Fibroblast of skin of abdomen (primary cell): ENCODE measurements at regions not wholly inside any gene's neighbourhood (a gene's known extent, or its start where the extent isn't known, plus 50 kb on each side); places are given as distances from the start of the nearest gene placed in this dataset.
"Not testable (repeated sequence)": the region's sequence is repeated elsewhere in the genome, so short reads cannot be mapped to it uniquely, and the experiment has no call there.

ENCODE experiments used
- DNase-seq: peaks from one replicate; pipeline ENCODE4 v3.0.0-alpha.2; 2013

DNA sequence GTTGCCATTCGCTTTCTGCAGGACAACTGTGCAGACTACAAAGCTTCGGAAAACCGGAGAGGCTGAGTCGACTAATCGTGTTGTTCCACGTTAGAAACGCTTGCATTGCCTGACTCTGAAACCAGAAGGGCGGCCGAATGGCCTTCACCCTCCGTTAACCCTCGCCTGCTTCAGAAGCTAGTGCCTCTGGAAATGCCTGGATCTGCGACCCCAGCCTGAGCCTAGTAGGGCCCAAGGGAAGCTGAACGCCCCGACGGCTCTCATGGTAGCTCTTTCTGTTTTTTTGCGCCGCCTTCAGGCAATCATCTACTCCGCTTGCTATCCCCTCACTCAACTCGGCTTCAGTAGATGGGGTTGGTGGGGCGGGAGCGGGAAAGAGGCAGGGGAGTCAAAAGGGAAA, 117.3 kb downstream of the PPIAL4A start:
- DNase-seq: not testable (repeated sequence)

- DNase-seq: not testable (repeated sequence)
Measured at GRCh38 chr1:121007755-121008154, 118.2 kb downstream of the PPIAL4A start.

DNA sequence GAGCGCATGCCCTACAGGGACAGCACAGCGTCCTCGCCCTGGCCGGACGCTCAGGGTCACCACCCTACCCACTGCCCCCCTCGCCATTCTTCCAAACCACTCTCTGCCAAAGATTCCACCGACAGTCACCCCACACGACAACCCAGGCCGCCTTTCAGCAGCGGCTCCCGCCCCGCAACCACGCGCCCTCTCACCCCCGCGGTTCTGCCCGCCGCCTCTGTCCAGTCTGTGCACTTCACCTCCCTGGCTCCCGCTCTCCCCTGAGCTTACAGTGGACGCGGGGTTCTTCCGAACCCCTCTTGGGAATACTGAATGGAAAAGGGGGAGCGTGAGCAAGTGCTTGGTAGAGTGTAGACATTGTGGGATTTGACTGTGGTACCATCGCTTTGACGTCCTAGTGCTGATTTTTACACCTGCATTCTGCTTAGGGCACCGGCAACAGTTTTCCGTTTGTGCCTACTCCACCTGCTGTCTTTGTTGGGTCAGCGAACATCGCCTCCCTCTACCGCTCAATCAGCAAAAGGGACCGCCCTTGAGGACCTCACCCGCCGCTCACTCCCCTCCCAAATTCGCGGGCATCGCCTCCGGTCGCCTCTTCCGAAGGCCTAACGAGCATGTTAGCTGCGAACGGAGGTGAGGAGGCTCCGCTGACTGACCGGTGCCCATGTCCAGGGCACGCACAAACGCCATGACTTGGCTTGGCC, 119.1 kb downstream of the PPIAL4A start:
- DNase-seq: not testable (repeated sequence)

DNA sequence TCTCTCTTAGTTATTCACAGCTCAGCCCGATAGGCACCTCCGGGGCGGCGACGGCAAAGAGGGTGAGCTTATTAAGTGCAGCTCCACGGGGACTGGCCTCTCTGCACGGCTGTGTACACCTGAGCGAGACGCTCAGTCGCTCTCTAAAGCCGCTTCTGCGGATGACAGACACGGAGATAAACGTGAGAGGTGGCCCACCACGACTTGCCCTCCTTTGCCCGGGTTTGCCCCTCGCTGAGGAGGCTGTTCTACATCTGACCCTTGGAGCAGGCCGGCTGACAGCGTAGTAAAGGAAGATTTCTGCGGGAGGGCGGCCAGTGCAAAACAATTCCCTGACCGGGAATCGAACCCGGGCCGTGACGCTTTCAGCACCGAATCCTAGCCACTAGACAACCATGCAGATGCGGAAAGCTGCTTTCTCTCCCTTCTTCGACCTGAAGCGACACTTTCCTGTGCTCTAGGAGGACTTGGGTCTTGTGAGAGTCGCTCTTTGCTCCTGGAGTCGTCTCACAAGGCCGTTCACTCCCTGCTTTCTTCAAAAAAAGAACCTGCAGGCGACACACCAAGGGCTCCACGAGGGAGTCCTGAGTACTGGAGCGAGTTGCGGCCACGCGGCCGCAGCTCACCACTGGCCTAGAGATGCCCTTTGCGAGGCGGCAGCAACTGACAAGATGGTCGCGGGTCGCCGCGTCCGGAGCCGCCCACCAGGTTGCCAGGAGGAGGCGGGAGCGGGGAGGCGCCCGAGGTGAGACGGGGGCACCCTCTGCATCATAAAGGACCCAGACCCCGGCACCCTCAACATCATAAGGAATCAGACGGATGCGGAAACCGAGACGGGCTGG, 119.9 kb downstream of the PPIAL4A start:
- DNase-seq: not testable (repeated sequence)

- DNase-seq: not testable (repeated sequence)
Measured at GRCh38 chr1:121010141-121010540, 120.6 kb downstream of the PPIAL4A start.

GRCh38 chr1:121013181-121013580, 123.6 kb downstream of the PPIAL4A start:
- not testable (repeated sequence) for DNase-seq

GRCh38 chr1:121016182-121017028, 126.8 kb downstream of the PPIAL4A start:
- peak; percentile 78 for DNase-seq

DNA sequence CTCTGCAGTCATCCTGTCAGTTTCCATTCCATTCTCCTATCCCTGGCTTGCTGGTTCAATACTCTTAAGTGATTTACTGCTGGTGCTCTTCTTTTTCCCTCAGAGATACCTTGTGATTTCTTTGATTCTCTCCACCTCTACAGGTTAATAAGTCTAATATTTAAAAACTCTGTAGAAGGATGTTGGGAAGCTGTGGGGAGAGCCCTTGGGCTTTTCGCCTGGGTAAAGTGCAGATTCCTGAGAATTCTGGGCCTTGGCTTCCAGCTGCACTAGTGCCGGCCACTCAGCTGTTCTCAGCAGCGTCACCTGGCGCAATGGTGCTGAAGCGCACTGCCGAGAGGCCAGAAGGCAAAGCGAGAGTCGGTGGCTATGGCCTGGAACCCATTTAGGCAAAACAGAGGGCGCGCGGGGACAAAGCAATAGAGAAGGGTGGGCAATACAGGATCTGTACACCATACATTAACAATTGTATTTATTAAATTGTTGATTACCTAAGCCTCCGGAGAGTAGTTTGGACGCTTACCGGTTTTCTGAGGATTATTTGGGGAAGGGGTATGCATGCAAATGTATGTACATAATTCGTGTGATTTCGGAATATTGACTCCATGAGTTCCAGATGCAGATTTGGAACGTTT, 130.3 kb downstream of the PPIAL4A start:
- not testable (repeated sequence) for DNase-seq

DNA sequence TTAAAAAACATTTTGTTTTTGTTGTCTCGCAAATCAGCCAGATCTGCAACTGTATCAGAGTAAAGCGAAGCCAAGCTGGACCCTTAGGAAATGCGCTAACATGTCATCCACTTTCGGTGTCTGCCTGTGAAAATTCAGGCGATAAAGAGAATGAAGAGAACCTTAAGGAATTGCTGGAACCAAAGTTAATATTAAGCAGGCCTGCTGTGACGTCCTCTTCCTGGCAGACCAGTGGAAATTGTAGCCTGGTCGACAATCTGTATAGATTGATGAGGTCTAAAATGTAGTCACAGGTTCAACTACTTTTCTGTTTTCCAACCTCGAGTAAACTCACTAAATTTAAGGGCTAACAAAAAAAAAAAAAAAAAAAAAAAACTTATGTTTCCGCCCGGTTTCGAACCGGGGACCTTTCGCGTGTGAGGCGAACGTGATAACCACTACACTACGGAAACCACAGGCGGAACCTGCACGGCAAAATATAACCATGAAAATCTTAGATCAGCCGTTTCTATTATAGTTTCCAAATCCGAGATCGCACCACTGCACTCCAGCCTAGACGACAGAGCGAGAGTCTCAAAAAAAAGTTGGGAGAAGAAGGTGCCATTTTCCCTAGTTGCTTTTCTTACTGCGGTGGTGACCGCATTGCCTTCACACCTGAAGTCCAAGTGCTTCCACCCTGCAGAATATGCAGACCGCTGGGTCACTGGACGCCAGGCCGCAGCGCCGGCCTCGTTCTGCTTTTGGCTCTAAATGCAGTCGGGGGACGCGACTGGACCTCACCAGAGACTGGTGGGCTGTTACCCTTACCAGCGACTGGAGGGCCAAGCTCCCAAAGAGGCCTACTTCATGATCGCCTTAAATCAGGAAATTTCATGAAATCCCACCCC, 131.0 kb downstream of the PPIAL4A start:
- peak; percentile 62 for DNase-seq

GRCh38 chr1:121021716-121022115, 132.1 kb downstream of the PPIAL4A start:
- DNase-seq: not testable (repeated sequence)

- not testable (repeated sequence) for DNase-seq
Measured at GRCh38 chr1:121032878-121033494, 143.4 kb downstream of the PPIAL4A start.

GRCh38 chr1:121036792-121037191, 147.2 kb downstream of the PPIAL4A start:
- DNase-seq: not testable (repeated sequence)

DNA sequence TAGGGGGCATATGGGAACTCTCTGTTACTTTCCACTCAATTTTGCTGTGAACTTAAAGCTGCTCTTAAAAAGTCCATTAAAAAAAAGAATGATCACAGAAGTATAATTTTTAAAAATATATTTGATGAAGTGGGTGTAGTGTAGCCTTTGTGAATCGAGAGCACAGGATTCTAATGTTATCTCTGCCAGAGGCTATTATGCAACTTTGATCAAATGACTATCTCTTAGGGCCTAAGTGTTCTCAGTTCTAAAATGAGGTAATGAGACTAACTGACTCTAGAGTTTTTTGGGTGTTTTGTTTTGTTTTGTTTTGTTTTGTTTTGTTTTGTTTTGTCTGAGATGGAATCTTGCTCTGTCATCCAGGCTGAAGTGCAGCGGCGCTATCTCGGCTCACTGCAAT, 143.2 kb downstream of the FAM72B start:
- not testable (repeated sequence) for DNase-seq

DNA sequence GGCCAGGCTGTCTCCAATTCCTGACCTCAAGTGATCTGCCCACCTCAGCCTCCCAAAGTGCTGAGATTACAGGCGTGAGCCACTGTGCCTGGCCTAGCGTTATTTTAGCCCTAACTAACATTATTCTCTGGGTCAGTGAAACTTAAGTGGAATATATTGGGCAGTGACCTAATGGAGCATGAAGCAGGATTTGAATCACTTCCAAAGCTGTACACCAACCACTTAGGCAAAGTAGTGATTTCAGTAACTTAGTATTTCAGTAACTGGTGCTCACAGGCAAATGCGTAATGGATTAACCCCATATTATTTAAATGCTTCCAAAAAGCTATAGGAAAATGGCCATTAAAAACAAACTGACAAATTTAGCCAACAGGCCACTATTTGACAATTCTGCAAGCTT, 142.6 kb downstream of the FAM72B start:
- not testable (repeated sequence) for DNase-seq

DNA sequence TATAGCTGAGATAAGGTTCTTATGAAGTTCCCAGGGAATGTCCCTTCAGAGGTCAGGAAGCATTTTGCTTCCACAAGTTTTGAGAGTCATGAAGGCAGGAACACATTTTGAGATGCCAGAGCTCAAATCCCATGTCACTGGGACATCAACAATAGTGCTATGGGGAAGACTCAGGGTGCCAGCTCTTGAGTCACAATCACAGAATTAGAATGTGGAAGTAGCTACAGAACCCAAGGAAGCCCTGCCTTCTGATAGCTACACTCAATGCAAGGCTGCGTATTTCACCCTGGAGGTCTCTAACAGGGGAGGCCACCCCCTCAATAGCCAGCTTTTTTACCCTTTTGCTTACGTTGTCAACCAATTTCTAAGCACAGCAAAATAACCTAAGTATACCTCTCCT, 141.3 kb downstream of the FAM72B start:
- not testable (repeated sequence) for DNase-seq

GRCh38 chr1:121048293-121048752, 135.8 kb downstream of the FAM72B start:
- DNase-seq: not testable (repeated sequence)

DNA sequence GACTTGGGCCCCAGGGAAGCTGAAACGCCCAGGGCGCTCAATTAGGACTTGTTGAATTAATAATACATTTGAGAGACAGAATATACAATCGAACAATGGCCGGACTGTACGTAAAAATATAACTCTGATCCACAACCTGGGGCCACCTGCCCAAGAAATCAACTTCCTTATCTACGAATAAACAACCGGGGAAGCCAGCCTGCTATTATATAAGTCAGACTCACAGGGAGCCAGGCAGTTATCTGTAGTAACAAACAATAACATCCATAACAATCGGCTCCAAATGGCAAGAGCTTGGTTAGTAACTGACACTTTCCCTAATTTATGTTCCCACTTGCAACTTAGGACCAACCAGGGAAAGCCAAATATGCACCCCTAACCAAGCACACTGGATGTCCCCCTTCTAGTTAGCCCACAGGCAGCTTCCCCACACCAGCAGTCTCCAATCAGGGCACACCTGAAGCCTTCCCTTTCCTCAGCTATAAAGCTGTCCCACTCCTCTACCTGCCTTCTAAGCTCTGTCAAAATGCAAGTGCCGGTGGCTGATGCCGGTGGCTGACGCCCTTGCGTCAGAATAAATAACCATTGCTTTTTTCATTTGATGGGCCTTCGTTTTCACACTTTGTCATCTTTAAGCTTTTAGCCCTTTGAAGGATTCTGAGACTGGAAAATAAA, 135.2 kb downstream of the FAM72B start:
- not testable (repeated sequence) for DNase-seq

GRCh38 chr1:121050097-121050496, 134.0 kb downstream of the FAM72B start:
- not testable (repeated sequence) for DNase-seq

DNA sequence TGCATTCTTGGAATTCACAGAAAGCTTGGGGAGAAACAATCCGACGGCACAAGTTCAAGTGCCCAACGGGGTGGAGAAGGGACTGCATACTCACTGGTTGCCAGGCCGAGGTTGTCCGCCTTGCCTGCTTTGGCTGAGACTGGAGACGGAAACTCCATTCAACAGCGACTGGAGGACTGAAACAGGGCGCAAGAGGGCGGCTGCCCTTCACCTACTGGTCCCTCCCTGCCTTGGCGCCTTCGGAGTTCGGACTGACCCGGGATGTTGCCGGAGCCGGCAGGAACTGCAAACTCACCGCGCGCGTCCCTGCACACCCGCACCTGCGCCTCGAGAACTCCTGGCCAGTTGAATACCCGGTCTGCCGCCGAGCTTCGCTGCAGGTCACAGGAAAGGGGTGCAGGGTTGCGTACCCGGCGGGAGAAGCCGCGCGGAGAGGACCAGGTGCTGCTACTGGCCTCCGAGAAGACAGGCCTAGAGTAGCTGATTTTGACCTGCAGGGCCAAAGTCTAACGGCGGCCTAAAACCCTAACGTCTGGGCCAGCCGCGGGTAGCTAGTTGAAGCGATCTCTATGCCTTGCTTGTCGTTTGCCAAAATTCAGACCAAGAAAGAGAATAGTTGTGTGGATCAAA, 132.9 kb downstream of the FAM72B start:
- not testable (repeated sequence) for DNase-seq
